ENCODE measurements at regions not wholly inside any gene's neighbourhood (a gene's known extent, or its start where the extent isn't known, plus 50 kb on each side); places are given as distances from the start of the nearest gene placed in this dataset.
"Not testable (repeated sequence)": the region's sequence is repeated elsewhere in the genome, so short reads cannot be mapped to it uniquely, and the experiment has no call there.

DNA sequence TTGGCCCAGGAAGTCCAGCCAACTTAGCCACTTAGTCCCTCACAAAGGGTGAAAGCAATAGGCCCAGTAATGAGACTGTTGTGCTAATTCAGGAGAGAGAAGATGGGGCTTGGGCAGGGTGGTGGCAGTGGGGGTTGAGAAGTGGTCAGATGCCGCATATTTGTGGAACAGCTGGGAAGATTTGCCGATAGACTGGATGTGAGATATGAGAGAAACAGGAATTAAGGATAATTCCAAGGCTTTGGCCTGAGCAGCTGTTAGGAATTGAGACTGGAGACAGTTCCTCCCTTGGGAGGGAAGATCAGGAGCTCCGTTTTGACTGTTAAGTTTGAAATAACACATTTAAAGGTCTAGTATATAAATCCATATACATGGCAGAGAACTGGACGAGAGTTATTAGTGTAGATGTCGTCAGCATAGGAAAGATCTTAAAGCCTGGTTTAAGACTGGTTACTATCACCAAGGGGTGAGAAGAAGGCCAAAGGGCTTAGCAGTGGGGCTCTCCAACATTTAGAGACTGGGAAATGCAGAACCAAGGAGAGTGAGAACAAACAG is 323.7 kb upstream of the FAM78B start:
- no peak for DNase-seq (ENCODE audit: low read depth in 3 of 3)

DNA sequence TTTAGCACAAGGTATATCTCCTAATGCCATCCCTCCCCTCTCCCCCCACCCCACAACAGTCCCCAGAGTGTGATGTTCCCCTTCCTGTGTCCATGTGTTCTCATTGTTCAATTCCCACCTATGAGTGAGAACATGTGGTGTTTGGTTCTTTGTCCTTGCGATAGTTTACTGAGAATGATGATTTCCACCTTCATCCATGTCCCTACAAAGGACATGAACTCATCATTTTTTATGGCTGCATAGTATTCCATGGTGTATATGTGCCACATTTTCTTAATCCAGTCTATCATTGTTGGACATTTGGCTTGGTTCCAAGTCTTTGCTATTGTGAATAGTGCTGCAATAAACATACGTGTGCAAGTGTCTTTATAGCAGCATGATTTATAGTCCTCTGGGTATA is 327.0 kb upstream of the FAM78B start:
- not testable (repeated sequence) for DNase-seq (ENCODE audit: low read depth in 3 of 3)

DNA sequence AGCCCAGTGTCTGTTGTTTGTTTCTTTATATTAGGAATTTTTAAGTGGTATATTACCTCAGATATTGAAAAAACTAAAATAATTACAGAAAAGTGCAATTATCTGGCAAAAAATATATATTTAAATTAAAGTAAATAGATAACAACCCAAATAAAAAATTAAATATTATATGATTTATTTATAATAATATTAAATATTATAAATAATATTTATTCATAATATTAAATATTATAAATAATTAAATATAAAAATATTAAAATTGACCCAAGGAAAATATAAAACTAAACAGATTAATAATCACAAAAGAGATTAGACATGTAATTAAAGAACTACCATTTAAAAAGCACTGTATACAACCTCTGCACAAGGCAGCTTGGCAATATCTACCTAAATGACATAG is 331.9 kb upstream of the POGK start:
- no peak for DNase-seq (ENCODE audit: low read depth in 3 of 3)

DNA sequence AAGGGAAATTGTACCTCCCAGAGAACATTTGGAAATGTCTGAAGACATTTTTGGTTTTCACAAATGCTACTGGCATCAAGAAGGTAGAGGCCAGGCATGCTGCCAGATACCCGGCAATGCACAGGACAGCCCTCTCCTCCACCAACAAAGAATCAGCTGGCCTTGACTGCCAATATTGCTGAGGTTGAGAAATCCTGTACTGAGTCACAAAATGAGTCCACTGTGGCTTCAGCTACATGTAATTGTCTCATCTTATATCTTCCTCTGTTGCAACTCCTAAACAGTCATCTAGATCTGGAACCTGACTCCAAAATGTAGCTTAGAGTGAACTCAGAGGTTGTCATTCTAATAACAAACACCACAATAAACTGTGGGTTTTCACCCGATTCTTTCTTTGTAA is 327.5 kb upstream of the POGK start:
- DNase-seq (ENCODE audit: low read depth in 3 of 3), result no peak

DNA sequence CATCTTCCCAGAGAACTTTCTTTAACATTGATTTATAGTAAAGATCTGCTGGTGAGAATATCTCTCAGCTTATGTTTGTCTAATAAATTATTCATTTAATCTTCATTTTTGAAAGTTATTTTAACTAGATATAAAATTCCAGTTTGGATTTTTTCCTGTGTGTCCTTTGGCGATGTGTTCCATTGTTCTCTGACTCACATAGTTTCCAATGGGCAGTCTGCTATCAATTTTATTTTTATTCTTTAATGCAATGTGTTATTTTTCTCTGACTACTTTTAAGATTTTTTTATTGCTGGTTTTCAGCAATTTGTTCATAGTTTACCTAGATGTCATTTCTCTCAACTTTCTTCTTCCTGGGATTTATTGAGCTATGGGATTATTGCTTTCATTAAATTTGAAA is 325.2 kb upstream of the POGK start:
- DNase-seq (ENCODE audit: low read depth in 3 of 3), result no peak

DNA sequence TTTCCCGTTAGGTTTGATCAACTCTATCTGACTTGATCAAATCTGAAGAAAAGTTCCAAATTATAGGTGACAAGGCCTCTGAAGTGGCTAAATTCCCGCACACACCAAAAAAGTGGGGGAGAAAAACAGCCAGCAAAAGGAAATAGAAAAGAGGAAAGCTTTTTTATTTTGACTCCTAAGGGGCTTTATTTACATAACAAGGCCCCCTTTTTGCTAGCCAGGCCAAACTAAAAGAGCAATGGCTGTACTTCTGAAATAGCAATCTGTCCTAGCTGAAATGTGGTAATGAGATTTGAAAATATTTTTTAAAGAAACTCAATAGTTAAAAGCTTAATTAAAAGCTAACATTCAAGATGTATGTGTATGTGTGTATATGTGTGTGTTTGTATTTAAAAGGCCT is 311.5 kb upstream of the POGK start:
- DNase-seq (ENCODE audit: low read depth in 3 of 3), result no peak

DNA sequence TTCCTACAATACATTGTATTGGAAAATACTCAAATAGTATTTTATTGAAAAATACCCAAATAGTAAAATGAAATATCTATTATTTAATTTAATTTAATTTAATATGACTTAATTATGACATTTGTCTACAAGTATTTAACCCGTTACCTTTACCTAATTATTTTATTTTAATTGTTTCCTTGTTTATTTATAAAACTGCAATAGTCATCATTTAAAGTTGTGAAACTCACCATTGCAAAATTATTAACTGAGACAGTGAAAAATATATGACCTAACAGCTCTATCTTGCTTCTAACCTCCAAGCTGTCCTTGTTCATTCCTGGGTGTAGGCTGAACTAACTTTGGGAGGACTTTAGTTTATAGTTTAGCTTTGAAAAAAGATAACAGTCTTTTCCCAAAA is 300.6 kb upstream of the POGK start:
- DNase-seq (ENCODE audit: low read depth in 3 of 3), result no peak

DNA sequence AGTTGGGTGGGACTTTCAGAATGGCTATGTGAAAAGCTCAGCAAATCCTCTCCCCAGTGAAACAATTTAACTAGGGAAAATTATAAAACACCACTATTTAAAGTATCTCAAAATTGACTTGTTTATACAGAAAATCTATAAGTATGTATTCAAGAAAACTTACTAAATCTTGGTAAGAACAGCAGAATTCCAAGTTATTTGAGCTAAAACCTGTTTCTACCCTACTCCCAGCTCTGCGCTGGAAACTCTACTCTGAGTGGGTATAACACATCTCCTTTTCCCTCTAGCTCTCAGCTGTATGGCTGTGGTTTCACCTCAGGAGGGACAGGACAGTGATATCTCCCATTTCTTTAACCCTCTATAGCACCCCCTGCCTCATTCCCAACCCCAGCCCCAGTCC is 295.2 kb upstream of the POGK start:
- no peak for DNase-seq (ENCODE audit: low read depth in 3 of 3)

DNA sequence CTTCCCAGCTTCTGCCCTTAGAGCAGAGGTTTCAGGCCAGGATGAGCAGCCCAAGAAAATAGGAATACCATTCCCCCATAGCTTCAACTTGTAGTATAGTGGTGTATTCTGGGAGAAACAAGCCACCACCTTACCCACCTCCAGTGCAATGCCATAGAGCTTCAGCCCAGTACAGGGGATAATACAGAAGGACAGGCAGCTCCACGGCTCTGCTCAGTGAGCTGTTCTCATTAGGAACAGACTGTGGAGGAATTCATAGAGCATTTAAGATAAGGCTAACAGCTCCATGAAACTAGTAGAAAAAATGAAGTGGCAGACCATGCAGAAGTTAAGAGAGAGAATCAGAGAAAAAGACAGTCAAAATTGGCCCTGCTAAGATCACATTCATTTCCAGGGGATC is 294.7 kb upstream of the POGK start:
- no peak for DNase-seq (ENCODE audit: low read depth in 3 of 3)

DNA sequence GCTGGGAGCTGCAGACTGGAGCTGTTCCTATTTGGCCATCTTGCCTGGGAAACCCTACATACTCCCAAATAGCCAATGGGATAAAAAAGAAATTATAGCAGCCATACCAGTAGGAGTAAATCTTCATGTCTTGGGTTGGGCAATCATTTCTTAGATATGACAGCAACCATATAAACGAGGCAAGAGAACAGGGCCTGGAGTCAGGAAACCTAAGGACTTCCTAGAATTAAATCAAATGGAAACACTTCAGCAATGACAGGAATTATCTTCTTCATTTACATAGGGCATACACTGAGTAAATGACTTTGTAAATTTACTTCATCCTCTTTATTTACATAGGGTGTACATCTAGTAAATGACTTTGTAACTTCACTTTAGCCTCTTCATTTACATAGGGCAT is 286.6 kb upstream of the POGK start:
- DNase-seq (ENCODE audit: low read depth in 3 of 3), result no peak

DNA sequence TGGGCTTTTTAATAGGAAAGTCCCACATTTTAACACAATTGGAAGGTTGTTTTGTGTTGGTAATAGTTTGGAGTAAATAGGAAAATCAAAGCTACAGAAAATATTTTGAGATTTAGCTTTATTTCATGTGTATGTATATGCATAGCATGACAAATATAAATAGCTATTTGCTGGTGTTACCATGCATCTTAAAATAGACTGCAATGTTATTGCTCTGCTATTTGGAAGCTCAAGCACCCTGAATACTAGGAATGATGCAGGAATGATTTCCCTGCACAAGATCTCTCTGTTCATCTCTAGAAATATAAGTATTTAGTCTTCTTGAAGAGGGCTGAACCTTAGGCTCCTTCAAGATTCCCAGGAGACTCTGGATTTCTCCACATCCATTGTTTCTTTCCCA is 268.3 kb upstream of the POGK start:
- DNase-seq (ENCODE audit: low read depth in 3 of 3), result no peak

DNA sequence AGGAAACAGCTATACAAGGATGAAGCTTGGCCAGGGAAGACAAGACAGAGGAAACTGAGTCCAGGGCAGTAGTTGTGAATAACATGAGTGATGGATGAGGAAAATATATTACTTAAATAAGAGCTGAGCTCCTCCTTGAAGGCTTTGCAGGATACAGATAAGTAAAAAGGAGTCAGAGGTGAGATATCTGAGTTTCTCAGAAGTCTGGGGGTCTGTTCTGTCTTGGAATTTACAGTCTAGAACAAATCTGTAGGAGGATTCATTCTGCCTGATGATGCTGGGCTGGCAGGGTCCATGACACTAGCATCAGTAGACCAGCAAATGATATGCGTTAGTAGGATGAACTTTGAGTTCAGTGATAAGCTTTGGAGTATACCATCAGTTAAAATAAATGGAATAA is 266.1 kb upstream of the POGK start:
- DNase-seq (ENCODE audit: low read depth in 3 of 3), result no peak

DNA sequence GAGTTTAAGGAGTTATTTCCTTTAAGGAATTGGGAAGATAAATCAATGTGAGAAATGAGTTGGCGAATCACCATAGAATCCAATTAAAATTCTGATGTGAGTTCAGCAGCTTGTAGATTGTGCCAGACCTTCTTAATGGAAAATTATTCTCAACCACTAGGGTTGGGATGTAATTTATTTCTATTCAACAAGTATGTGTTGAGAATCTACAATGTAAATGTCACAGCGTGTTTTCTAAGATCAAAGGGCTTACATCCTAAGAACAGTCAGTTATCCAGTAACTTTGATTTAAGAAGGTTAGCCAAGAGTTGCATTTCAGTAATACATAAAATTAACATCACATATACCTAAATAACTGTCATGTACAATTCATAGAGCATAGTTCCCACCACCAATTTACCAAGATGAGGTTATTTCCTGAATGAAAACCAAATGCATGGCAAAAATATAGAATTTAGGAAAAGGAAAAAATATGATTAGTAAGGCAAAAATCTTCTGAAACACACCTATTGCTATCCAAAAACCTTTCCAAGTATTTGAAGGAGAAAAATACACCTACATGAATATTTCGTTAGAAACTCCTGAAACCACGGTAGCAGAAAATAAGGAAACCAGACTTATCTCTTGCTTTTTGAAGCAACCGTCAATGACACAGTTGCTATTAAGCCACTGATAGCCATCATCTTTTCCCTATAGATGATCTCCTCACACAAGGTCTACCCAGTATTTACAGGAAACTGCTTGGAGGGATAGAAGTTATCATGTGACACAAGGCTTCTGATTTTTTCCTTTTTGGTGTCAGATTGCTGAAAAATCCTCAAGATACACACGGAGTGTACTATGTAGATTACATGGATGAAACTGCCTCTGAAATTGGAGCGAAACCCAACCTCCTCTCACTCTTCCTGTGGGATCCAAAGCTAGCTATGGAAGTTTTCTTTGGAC is 259.4 kb upstream of the POGK start:
- no peak for DNase-seq (ENCODE audit: low read depth in 3 of 3)

DNA sequence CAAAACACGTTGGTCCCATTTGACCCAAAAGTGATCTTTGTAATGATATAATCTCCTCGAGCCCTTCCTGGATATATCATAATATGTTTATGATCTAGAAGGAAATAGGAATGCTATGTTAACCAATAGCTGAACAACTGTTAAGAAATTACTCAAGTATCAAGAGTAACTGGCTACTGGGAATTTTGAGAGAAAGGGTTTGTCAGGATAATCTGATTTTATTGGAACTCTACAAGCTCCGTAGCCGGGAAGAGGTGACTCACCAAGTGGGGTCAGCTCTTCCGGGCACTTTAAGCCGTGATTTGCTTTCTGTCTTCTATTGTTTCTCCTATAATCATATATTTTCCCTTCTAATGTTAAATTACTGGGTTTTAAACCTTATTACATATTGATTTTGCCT is 250.5 kb upstream of the POGK start:
- DNase-seq (ENCODE audit: low read depth in 3 of 3), result no peak

DNA sequence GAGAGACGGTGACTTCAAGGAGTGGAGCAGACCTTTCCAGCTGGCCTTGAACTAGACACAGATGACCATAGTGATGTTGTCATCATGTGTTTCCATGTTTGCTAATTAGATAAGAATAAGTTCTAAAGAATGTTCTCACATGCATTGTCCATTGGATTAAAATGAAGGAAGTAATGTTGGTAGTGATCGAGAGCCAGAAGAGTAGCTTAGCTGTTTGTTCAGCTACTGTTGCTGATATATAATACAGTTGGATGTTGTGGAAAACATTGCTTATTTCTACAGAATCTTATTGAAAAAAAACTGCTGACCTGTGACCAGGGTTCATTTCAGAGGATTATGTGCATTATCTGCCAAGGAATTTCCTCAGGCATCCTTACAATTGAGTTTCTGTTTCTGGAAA is 249.1 kb upstream of the POGK start:
- DNase-seq (ENCODE audit: low read depth in 3 of 3), result no peak

DNA sequence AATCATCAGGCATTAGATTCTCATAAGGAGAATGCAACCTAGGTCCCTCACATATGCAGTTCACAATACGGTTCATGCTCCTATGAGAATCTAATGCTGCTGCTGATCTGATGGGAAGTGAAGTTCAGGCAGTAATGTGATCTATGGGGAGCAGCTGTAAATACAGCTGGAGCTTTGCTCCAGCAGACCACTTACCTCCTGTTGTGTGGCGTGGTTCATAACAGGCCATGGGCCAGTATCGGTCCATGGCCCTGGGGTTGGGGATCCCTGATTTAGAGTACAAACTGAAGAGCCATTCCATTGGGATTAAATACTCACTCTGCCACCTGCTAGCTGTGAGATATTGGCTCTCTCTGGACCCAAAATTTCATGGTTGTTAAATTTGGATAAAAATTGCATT is 244.6 kb upstream of the POGK start:
- no peak for DNase-seq (ENCODE audit: low read depth in 3 of 3)

DNA sequence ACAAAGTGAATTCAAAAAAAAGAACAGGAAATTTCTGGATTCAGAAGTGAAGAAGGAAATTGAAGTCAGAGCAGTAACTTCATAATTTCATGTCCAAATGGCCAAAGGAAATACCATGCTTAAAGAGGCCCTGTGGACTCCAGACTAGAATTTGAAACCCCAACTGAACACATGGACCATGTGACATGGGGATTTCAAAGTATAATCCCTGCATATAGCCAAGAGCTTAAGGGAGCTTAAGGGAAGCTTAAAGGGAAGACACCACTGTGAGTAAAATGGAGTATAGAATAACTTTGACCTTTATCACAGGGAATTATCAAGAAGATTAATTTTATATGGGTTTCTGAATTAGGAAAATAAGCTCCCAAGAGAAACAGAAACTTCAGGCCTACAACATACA is 241.8 kb upstream of the POGK start:
- no peak for DNase-seq (ENCODE audit: low read depth in 3 of 3)

DNA sequence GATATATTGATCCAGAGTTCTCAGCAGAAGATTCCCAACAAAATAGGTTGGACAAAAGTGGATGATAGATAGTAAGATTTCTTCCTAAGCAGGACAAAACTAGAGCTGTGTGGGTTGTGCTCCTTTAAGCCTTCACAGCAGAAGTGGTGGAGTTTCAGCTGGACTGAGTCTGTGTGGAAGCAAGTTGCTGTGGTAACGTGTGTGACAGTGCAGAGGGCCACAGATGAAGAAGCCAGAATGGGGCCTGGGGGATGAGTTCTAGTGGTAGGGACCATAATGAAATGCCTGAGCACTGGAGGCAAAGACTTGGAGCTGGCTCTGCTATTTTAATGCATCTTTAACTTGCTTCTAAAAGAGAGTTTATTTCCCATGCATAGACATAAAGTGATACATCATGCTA is 238.7 kb upstream of the POGK start:
- DNase-seq (ENCODE audit: low read depth in 3 of 3), result no peak

DNA sequence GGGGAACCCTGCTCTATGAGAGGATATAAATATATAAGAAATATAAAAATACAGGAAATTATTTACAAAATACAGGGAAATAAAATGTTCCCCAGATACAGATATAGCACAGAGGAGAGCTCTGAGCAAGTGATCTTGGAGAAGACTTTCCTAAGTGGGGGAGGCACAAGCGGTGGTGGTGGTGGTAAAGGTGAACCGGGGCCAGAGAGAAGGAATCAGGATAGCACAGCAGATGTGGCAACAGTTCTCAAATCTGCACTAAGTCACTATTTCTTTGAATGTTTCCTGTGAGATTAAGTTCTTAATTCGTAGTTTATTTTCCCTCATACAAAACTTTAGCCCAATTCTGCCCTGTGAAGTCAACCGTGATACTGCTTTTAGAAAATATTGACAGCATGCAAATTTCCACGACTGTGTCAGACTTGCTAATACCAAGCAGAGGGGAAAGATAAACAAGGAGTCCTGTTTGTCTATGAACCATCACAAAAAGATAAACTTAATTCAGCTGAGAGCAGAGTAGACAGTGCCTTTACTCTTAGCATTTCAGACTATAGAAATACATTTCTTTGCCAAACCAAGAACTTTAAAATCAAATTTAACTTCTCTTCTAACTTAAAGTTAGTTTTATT is 237.5 kb upstream of the POGK start:
- DNase-seq (ENCODE audit: low read depth in 3 of 3), result no peak

DNA sequence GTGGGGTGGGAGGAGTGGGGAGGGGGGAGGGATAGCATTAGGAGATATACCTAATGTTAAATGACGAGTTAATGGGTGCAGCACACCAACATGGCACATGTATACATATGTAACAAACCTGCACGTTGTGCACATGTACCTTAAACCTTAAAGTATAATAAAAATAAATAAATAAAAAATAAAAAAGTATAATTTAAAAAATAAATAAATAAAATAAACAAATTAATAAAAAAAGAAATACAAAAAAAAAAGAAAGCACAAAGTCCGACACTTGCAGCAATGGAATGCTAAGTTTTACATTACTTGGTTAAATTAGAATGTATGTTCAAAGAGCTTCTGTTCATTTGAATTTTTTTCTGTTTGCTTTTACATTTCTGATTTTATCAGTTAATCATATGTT is 236.5 kb upstream of the POGK start:
- DNase-seq (ENCODE audit: low read depth in 3 of 3), result not testable (repeated sequence)

DNA sequence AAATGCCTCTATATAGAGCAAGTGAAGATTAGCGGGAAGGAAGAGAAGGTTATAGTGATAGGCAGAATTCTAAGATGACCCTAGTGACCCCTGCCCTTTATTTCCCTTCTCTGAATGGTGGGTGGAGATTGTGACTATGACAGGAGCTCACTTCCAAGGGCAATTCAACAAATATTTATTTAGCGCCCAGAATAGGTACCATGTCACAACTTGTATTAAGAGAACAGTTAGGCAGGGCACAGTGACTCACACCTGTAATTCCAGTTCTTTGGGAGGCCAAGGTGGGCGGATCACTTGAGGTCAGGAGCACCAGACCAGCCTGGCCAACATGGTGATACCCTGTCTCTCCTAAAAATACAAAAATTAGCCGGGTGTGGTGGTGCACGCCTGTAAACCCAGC is 236.0 kb upstream of the POGK start:
- DNase-seq (ENCODE audit: low read depth in 3 of 3), result no peak

DNA sequence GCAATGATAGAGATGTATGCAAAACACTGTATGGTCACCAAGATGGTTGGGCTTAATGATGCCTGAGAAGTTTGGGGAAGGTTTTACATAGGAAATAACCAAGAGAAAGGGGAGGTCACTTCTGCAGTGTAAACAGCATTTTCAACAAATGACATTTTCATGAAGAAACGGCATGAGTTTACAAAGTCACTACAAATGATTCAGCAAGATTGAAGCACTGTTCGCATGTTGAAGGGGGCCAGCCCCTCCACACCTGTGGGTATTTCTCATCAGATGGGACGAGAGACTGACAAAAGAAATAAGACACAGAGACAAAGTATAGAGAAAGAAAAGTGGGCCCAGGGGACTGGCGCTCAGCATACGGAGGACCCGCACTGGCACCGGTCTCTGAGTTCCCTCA is 234.1 kb upstream of the POGK start:
- no peak for DNase-seq (ENCODE audit: low read depth in 3 of 3)

DNA sequence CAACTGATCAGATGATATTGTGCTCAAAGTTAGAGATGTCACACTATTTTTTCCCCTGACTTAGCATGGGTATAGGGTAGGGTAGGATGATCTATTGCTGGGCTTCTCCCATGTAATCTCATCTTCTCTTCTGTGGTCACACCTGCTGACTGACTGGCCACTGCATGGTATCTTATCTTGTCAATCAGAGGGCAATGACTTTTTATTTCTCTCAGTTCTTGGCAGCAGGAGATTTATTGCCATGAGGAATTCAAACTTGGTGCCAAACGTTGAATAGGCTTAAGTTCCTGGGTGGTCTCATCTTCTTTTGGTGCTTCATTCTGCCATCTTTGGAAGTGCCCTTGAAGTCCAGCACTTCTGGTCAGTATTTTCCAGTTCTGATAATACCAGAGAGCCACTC is 226.4 kb upstream of the POGK start:
- DNase-seq (ENCODE audit: low read depth in 3 of 3), result no peak
